Calu3 (cell line): ENCODE measurements at regions not wholly inside any gene's neighbourhood (a gene's known extent, or its start where the extent isn't known, plus 50 kb on each side); places are given as distances from the start of the nearest gene placed in this dataset.

Experiments used
- BruUV-seq: library from RNA; stranded (reverse); fragments of 400-500 nt; replicated peaks from 2 replicates; lab custom pipeline; 2021; lab: Mats Ljungman, UMichigan
- CTCF ChIA-PET: fragments of 300-600 bp; sonication (Branson Sonifier 250); formaldehyde crosslinking; loops from one replicate; lab custom pipeline; 2022; ENCODE audit warnings: antibody characterized with exemption; lab: Charles Lee
- DNase-seq: peaks from one replicate; pipeline ENCODE4 v3.0.0; 2022
- H3K27ac Mint-ChIP-seq: one replicate; pipeline ENCODE4 v1.8.0; 2022; ENCODE audit warnings: mixed read lengths; ENCODE audit not compliant: unreplicated experiment
- H3K27me3 Mint-ChIP-seq: one replicate; pipeline ENCODE4 v1.8.0; 2022; ENCODE audit warnings: mixed read lengths; ENCODE audit not compliant: unreplicated experiment
- H3K36me3 Mint-ChIP-seq: one replicate; pipeline ENCODE4 v1.8.0; 2022; ENCODE audit warnings: mild to moderate bottlenecking, moderate library complexity, mixed read lengths; ENCODE audit not compliant: insufficient read depth, unreplicated experiment
- H3K4me1 Mint-ChIP-seq: one replicate; pipeline ENCODE4 v1.8.0; 2022; ENCODE audit warnings: mild to moderate bottlenecking, low read depth, mixed read lengths; ENCODE audit not compliant: unreplicated experiment
- H3K4me3 Mint-ChIP-seq: one replicate; pipeline ENCODE4 v1.8.0; 2022; ENCODE audit warnings: mild to moderate bottlenecking, low read depth, moderate library complexity, mixed read lengths; ENCODE audit not compliant: unreplicated experiment
- H3K9me3 Mint-ChIP-seq: one replicate; pipeline ENCODE4 v1.8.0; 2022; ENCODE audit warnings: low read depth, mixed read lengths; ENCODE audit not compliant: unreplicated experiment
- intact Hi-C: fragments of 100-400 bp; cut with micrococcal nuclease; formaldehyde crosslinking; loops from one replicate; pipeline ENCODE4 v1.10.0; 2022; ENCODE audit not compliant: unreplicated experiment
- TF ChIP-seq, protein P1 (sequence below): fragments of 200-600 bp; IDR thresholded peaks from one replicate; pipeline ENCODE4 v1.8.0; 2022; ENCODE audit warnings: antibody characterized with exemption; ENCODE audit not compliant: unreplicated experiment

DNA sequence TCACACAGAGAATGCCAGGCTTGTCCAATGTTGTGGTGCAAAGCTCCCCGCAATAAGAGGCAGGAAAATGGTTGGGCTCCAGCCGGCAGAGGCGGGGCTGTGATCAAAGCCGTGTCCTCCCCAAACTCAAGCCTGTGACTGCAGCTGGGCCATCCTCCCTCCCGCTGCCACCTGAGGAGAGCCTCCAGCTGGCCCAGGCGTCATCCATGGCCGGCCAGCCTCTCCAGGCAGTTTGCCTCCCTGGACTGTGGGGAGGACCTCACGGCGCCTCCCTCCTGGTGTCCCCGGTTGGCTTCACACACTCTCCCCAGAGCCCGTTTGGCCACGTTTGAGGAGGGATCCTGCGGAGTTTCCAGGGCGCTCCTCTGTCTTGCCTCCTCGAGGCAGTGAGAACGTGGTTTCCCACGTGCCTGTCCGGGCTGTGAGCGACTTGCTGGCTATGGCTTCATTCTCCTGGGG lies 134.1 kb downstream of the IRF8 start:
- Mint-ChIP-seq H3K36me3 (no peaks in the 10 kb centered on the region), H3K4me1 (no peaks in the 10 kb centered on the region), H3K9me3 (no peaks in the 10 kb centered on the region), H3K4me3 (no peak overlapping the region), H3K27ac (no peak overlapping the region), H3K27me3 (peaks cover 83% of the 10 kb centered on the region)
- CTCF ChIA-PET, result no interaction called here
- intact Hi-C loops, result no loop called here
- TF ChIP-seq, protein P1, sequence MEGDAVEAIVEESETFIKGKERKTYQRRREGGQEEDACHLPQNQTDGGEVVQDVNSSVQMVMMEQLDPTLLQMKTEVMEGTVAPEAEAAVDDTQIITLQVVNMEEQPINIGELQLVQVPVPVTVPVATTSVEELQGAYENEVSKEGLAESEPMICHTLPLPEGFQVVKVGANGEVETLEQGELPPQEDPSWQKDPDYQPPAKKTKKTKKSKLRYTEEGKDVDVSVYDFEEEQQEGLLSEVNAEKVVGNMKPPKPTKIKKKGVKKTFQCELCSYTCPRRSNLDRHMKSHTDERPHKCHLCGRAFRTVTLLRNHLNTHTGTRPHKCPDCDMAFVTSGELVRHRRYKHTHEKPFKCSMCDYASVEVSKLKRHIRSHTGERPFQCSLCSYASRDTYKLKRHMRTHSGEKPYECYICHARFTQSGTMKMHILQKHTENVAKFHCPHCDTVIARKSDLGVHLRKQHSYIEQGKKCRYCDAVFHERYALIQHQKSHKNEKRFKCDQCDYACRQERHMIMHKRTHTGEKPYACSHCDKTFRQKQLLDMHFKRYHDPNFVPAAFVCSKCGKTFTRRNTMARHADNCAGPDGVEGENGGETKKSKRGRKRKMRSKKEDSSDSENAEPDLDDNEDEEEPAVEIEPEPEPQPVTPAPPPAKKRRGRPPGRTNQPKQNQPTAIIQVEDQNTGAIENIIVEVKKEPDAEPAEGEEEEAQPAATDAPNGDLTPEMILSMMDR, result no peak
- DNase-seq, result no peak
- no TSS peak for BruUV-seq

DNA sequence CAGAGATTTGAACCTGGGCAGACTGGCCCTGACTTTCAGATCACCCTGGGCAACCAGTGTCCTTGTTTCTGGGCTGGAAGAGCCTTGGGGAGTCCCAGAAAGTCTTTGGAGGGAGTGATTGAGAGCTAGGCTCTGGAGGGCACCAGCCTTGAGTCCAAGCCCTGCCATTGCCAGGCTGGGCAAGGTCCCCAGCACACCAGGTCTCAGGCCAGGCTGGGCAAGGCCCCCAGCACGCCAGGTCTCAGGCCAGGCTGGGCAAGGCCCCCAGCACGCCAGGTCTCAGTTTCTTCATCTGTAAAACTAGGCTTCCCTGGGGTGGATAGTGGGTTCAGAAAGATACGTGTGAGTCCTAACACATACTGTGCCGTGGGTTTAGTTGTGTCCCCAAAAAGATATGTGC lies 135.0 kb downstream of the IRF8 start:
- H3K27me3 Mint-ChIP-seq, result peaks cover 83% of the 10 kb centered on the region
- TF ChIP-seq, protein P1, result no peak
- H3K27ac Mint-ChIP-seq, result no peak overlapping the region
- no peak overlapping the region for H3K4me3 Mint-ChIP-seq
- no TSS peak for BruUV-seq
- no peak for DNase-seq
- H3K9me3 Mint-ChIP-seq, result no peaks in the 10 kb centered on the region
- CTCF ChIA-PET, result no interaction called here
- intact Hi-C loops, result no loop called here
- no peaks in the 10 kb centered on the region for H3K36me3 Mint-ChIP-seq
- H3K4me1 Mint-ChIP-seq, result no peaks in the 10 kb centered on the region

DNA sequence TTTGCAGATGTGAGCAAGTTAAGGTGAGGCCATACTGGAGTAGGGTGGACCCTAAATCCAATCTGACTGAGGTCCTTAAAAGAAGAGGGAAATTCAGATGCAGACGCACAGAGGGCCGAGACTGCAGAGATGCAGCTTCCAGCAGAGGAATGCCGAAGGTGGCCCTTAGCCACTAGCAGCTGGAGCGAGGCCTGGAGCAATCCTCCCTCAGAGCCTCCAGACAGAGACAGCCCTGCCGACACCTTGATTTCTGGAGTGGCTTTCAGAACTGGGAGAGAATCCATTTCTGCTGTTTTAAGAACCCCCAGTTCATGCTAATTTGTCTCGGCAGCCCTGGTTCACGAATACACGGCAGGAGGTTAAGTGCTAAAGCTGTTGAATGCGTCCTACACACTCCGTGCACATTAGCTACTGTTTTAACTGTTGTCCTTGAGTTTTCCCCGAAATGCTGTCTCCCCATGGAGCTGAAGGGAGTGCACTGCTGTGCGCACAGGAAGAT lies 135.5 kb downstream of the IRF8 start:
- CTCF ChIA-PET, result no interaction called here

DNA sequence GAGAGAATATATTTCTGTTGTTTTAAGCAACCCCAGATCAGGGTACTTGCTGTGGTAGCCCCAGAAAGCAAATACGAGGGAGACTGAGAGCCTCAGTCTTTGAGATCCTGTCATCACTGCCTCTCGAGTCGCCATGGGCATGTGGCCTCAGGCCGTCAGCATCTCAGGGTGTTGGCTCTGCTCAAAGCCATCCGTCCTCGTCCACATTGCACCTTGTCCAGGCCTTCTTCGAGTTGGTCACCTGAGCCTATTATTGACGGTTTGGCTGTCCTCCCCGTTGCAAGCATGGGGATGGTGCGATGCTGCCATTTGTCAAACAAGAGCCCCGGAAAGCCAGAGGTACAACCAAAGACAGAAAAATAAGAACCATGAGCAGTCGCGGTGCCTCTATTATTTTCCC lies 136.9 kb downstream of the IRF8 start:
- TF ChIP-seq, protein P1, result no peak
- H3K27ac Mint-ChIP-seq, result no peak overlapping the region
- H3K4me1 Mint-ChIP-seq, result no peaks in the 10 kb centered on the region
- intact Hi-C loops, result no loop called here
- DNase-seq, result no peak
- no peaks in the 10 kb centered on the region for H3K9me3 Mint-ChIP-seq
- H3K27me3 Mint-ChIP-seq, result peaks cover 84% of the 10 kb centered on the region
- no TSS peak for BruUV-seq
- CTCF ChIA-PET, result no interaction called here
- H3K36me3 Mint-ChIP-seq, result no peaks in the 10 kb centered on the region
- no peak overlapping the region for H3K4me3 Mint-ChIP-seq

More for the DNA sequence above, 135.5 kb downstream of the IRF8 start:
- Mint-ChIP-seq H3K27ac (no peak overlapping the region), H3K36me3 (no peaks in the 10 kb centered on the region), H3K9me3 (no peaks in the 10 kb centered on the region), H3K4me3 (no peak overlapping the region), H3K4me1 (no peaks in the 10 kb centered on the region), H3K27me3 (peaks cover 84% of the 10 kb centered on the region)
- DNase-seq, result no peak
- TF ChIP-seq, protein P1, result no peak
- intact Hi-C loops, result no loop called here
- no TSS peak for BruUV-seq
